UCSD-AML1 (cell line): ENCODE measurements at regions not wholly inside any gene's neighbourhood (a gene's known extent, or its start where the extent isn't known, plus 50 kb on each side); places are given as distances from the start of the nearest gene placed in this dataset.
"Not testable (repeated sequence)": the region's sequence is repeated elsewhere in the genome, so short reads cannot be mapped to it uniquely, and the experiment has no call there.

Experiments
- DNase-seq: peaks from one replicate; lab custom pipeline; 2025; ENCODE audit not compliant: unreplicated experiment; lab: John Stamatoyannopoulos, UW

- no peak for DNase-seq
Measured at GRCh38 chr2:241981076-241981700, 111.7 kb downstream of the RTP5 start.

DNA sequence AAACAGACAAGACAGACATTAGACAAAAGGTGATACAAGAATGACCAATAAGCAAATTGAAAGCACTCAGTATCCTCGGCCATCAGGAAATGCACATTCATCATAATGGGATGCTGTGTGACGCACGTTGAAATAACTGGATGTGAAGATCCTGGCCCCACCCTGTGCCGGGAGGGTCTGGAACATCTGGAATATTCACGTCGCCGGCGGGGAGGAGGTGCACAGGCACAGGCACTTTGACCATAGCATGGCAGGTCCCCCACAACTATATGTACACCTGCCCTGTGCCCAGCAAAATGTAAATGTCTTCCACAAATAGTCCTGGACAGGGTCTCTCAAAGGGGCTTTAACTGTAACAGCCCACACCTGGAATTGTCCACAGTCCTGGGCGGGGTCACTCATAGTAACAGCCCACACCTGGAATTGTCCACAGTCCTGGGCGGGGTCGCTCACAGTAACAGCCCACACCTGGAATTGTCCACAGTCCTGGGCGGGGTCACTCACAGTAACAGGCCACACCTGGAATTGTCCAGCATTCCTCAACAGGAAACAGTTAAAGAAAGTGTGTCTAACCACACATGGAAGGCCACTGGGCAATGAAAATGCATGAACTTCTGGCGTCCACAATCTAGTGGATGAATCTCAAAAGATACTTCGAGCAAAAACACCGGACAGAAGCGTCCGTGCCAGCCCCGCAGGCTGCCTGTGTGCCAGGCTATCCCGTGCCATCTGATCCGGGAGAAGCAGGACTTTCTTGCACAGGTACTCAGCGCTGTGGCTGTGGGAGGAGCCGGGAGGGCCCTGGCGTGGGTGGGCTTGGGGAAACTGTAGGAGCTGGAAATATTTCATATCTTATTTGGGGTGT, 113.4 kb downstream of the RTP5 start:
- DNase-seq = no peak

- DNase-seq = no peak
Measured at GRCh38 chr2:241983571-241984270, 114.2 kb downstream of the RTP5 start.

GRCh38 chr2:241984271-241984655, 114.7 kb downstream of the RTP5 start:
- no peak for DNase-seq

DNA sequence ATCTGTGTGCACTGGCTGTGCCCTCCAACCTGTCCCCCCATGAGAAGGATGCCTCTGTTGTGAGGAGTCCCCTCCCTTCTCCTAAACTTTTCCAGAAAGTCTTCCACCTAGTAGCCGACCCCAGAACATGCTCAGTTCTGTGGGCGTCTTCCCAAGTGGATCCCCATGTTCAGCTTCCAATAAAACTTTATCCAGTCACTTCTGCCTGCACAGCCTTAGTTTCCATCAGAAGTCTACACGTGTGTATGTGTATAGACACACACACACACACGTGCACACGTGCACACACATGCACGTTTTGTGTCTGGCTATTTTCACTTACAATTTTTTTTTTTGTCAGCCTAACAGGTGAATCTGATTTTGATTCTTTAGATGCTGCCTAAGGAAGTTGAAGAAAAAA, 115.1 kb downstream of the RTP5 start:
- DNase-seq = no peak

GRCh38 chr2:241985161-241985985, 115.8 kb downstream of the RTP5 start:
- not testable (repeated sequence) for DNase-seq

GRCh38 chr2:241985986-241986329, 116.4 kb downstream of the RTP5 start:
- no peak for DNase-seq

DNA sequence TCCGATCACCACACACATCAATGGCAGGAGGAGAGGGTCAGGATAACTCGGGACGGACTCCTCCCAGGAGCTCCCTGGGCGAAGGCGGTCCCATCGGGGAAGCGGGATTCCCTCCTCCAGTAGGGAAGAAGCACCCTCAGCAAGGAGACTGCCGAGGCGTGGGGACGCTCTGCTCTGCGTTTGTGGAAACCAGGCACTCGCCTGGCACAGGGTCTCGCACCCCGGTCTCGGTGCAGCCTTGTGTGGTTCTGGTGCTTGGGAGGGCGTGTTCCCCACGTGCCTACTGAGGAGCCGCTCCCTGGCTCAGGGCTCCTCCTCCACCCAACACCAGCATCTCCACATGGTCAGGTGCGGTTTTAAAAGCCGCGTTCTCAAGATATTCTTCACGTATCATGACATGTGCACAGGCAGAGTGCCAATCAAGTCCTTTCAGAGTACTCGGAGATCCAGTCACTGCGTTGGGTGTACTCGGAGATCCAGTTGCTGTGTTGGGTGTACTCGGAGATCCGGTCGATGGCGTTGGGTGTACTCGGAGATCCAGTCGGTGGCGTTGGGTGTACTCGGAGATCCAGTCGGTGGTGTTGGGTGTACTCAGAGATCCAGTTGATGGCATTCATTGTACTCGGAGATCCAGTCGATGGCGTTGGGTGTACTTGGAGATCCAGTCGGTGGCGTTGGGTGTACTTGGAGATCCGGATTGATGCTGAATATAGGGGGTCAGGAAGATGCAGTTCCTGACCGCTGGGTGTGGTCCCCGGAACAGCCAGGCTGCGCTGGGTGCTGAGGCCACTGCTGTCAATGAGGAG, 117.5 kb downstream of the RTP5 start:
- DNase-seq = no peak

DNA sequence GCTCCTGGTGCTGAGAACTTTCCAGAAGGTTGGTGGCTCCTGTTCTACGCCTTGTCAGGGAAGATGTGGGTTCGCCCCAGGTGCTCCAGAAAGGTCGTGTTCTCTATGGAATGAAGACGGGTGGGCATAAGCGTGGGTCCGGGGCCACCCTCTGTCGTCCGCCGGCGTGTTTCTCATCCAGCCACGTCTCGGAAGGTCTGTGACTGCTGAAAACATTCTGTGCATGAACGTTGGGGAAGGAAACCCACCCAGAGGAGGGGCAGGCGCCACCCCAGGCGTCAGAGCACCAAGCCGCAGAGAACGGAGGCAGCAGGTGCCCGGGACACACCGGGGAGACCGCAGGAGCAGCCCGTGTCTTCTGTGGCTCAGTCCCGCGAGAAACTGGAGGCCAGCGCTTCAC, 118.2 kb downstream of the RTP5 start:
- no peak for DNase-seq

DNA sequence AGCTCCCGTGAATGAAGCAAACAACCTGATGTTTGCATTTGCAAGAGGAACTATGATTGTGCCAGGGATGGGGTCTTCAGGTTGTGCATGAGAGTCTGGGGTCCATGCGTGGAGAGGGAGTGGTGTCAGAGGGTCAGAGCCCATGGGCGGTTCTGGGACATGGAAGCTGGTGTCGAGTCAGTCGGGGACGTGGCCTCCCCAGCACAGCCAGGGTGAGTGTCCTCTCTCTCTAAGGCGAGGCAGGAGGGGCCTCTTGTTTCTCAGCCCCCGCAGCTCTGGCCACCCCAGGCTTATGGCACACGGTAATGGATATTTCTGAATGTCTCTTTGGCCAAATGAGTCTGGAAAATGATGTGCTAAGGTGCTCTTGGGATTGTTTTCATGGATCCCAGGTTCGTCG, 118.6 kb downstream of the RTP5 start:
- no peak for DNase-seq

DNA sequence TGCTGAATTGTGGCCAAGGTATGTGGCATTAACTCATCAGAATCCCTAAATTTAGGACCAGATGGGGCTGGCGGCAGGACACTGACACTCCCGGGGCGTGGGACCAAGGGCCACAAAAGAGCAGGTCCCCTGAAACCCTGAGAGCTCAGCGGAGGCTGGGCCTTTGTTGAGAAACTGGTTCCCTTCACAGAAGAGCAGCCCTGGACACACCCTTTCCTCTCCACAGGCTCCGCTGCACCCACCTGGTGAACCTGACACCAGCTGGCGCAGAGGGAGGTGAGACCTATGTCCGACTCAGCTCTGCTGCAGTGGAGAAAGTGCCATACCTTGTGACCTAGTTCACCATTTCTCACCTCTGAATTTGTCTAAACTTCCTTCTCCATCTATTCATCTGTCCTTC, 119.5 kb downstream of the RTP5 start:
- no peak for DNase-seq

DNA sequence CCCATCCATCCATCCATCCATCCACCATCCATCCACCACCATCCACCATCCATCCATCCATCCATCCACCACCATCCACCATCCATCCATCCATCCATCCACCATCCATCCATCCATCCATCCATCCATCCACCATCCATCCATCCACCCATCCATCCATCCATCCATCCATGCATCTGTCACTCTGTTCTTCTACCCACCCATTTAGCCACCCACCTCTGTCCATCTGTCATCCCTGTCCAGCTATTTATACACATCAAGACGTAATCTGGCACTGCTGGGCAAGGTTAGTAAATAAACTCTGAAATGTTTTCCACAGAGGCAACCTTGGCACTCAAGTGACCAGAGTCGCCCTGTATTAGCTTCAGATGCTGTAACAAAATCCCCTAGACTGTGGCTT, 120.9 kb downstream of the RTP5 start:
- DNase-seq = no peak

DNA sequence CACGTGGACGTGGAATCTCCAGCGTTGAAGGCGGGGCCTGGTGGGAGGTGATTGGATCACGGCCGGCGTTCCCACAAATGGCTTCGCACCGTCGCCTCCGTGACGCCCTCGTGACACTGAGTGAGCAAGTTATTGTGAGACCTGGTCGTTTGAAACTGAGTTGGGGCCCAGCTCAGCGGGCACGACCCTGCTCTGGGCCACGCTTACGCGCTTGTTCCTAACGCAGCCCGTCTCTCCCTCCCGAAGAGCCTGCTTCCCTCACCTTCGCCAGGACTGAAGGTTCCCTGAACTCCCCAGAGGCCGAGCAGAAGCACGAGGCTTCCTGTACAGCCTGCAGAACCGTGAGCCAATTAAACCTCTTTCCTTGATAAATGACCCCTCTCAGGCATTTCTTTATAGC, 121.8 kb downstream of the RTP5 start:
- DNase-seq = no peak

DNA sequence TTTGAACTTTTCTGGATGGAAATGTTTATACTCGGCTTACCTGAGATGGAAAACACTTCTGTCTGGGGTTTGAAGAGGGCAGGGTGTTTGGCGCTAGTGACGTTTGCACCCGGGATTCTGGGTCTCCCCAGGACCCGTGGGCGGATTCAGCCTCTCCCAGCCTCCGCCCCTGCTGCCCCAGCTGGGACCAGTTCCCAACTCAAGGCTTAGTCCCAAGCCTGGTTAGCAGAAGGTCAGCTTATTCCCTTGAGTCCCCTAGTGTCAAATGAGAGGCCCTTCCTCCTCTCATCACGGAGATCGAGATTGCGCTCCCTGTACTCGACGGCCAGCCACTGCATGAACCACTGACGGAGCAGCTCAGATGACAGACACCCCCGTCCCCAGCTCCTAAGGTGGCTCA, 123.2 kb downstream of the RTP5 start:
- DNase-seq = no peak

GRCh38 chr2:241993386-241994005, 124.0 kb downstream of the RTP5 start:
- DNase-seq = no peak

GRCh38 chr2:241994086-241994485, 124.6 kb downstream of the RTP5 start:
- no peak for DNase-seq

GRCh38 chr2:241994556-241995213, 125.2 kb downstream of the RTP5 start:
- DNase-seq = no peak

- no peak for DNase-seq
Measured at GRCh38 chr2:241996100-241996499, 126.6 kb downstream of the RTP5 start.

DNA sequence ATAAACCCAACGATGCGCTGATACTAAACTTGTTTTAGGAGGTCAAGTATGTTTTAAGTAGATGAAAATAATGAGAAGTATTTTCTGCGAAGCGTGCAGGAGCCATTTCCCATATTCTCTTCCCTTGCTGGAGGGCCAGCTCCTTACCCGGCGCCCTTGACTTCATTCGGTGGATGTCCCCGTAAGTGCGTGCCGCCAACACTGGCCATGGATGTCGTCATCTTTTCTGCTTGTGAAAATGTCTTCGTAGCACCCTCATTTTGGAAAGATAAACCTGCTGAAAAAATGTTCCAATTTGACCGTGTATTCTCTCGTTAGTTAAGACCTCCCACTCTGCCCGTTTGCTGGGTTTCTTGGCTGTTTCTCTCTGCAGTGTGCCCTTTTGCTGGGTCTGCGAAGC, 127.5 kb downstream of the RTP5 start:
- no peak for DNase-seq

DNA sequence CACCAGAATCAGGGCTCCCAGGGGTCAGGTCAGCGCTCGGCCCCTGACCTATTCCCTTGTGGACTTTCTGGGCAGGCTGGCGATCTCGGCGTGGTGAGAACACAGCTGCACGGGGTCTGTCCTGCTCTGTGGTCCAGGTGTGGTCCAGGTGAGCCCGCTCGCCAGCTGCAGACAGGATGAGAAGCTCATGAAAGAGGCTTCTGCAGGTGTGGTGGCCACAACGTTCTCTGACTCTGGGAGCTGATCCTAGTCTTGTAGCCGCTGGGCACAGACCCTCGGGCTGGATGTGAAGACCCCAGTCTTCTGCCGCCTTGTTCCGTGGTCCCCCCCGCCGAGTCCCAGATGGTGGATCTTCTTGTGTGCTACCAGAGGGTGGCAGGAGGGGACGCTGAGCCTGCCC, 129.7 kb downstream of the RTP5 start:
- no peak for DNase-seq
